ENCODE measurements at regions not wholly inside any gene's neighbourhood (a gene's known extent, or its start where the extent isn't known, plus 50 kb on each side); places are given as distances from the start of the nearest gene placed in this dataset.

- TF ChIP-seq, protein P1, sequence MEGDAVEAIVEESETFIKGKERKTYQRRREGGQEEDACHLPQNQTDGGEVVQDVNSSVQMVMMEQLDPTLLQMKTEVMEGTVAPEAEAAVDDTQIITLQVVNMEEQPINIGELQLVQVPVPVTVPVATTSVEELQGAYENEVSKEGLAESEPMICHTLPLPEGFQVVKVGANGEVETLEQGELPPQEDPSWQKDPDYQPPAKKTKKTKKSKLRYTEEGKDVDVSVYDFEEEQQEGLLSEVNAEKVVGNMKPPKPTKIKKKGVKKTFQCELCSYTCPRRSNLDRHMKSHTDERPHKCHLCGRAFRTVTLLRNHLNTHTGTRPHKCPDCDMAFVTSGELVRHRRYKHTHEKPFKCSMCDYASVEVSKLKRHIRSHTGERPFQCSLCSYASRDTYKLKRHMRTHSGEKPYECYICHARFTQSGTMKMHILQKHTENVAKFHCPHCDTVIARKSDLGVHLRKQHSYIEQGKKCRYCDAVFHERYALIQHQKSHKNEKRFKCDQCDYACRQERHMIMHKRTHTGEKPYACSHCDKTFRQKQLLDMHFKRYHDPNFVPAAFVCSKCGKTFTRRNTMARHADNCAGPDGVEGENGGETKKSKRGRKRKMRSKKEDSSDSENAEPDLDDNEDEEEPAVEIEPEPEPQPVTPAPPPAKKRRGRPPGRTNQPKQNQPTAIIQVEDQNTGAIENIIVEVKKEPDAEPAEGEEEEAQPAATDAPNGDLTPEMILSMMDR (conservative IDR thresholded peaks at IDR 0.05) = no peak
- TF ChIP-seq EZH2 (IDR thresholded peaks at IDR 0.05; ENCODE audit: low read depth) = no peak
Observed at GRCh38 chr3:168688267-168688666, 592.5 kb upstream of the GOLIM4 start.

Measured in PC-9 (cell line).